ENCODE measurements at regions not wholly inside any gene's neighbourhood (a gene's known extent, or its start where the extent isn't known, plus 50 kb on each side); places are given as distances from the start of the nearest gene placed in this dataset.

- TF ChIP-seq, protein P1, sequence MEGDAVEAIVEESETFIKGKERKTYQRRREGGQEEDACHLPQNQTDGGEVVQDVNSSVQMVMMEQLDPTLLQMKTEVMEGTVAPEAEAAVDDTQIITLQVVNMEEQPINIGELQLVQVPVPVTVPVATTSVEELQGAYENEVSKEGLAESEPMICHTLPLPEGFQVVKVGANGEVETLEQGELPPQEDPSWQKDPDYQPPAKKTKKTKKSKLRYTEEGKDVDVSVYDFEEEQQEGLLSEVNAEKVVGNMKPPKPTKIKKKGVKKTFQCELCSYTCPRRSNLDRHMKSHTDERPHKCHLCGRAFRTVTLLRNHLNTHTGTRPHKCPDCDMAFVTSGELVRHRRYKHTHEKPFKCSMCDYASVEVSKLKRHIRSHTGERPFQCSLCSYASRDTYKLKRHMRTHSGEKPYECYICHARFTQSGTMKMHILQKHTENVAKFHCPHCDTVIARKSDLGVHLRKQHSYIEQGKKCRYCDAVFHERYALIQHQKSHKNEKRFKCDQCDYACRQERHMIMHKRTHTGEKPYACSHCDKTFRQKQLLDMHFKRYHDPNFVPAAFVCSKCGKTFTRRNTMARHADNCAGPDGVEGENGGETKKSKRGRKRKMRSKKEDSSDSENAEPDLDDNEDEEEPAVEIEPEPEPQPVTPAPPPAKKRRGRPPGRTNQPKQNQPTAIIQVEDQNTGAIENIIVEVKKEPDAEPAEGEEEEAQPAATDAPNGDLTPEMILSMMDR (IDR thresholded peaks at IDR 0.05) = no peak
- no peak for TF ChIP-seq POLR2A (IDR thresholded peaks at IDR 0.05)
These were observed 437.2 kb downstream of the MDFIC start for GRCh38 chr7:115359119-115359518.
